ENCODE measurements at regions not wholly inside any gene's neighbourhood (a gene's known extent, or its start where the extent isn't known, plus 50 kb on each side); places are given as distances from the start of the nearest gene placed in this dataset.

DNA sequence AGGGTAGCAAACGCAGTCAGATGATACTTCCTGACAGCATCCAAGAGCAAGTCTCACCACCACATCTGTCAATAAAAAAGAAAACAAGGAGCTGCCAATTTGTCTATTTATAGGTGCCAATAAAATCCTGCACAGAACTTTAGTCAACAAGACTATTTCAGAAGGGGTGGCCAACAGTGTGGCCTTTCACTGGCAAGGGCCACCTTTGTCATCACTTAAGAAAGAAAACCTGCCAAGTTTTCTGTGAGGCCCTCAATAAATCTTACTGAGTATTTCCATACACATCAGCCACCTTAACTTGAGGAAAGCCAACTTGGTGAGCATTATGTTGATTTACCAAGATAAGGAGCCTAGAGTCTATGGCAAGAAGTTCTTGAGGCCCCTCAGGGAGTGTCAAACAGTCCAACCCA lies 312.3 kb downstream of the ENC1 start:
- TF ChIP-seq CTCF (IDR thresholded peaks at IDR 0.05) = no peak

- TF ChIP-seq CTCF (IDR thresholded peaks at IDR 0.05) = no peak
Observed at GRCh38 chr5:74327339-74327685, 313.2 kb downstream of the ENC1 start.

GRCh38 chr5:74326571-74327338 lies 313.8 kb downstream of the ENC1 start:
- no peak for TF ChIP-seq CTCF (IDR thresholded peaks at IDR 0.05)

- TF ChIP-seq CTCF (IDR thresholded peaks at IDR 0.05) = no peak
Observed at GRCh38 chr5:74325866-74326265, 314.7 kb downstream of the ENC1 start.

- TF ChIP-seq CTCF (IDR thresholded peaks at IDR 0.05) = no peak
Observed at GRCh38 chr5:74324556-74324955, 316.0 kb downstream of the ENC1 start.

- TF ChIP-seq CTCF (IDR thresholded peaks at IDR 0.05) = no peak
Observed at GRCh38 chr5:74322944-74323343, 317.6 kb downstream of the ENC1 start.

DNA sequence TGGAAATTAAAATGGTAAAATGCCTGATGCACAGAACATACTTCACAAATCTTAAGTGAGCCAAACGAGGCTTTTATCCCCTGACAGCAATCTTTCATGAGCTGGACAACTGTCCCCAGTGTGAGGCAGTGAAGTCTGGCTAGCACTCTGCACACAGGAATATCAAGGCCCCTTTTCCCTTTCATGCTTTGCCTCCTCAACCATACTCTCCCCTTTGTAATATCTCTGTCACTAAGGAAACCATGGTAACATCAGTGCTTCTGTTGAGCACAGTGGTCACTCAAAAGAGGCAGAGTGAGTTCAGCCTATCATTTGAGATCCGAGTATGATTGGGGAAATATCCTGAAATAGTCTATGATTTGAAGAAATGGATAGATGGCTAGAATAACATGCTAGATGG lies 318.3 kb downstream of the ENC1 start:
- TF ChIP-seq CTCF (IDR thresholded peaks at IDR 0.05) = no peak

- no peak for TF ChIP-seq CTCF (IDR thresholded peaks at IDR 0.05)
Observed at GRCh38 chr5:74321326-74321725, 319.2 kb downstream of the ENC1 start.

Data from LNCAP (cell line).